ENCODE measurements at regions not wholly inside any gene's neighbourhood (a gene's known extent, or its start where the extent isn't known, plus 50 kb on each side); places are given as distances from the start of the nearest gene placed in this dataset.

GRCh38 chr6:149153100-149153499 lies 164.4 kb upstream of the TAB2 start:
- TF ChIP-seq CTCF (IDR thresholded peaks at IDR 0.05) = no peak
- TF ChIP-seq POLR2AphosphoS5 (IDR thresholded peaks at IDR 0.05) = no peak
- no peak for TF ChIP-seq POLR2A (IDR thresholded peaks at IDR 0.05; ENCODE audit: low read depth)

All from esophagus muscularis mucosa (tissue), 3 donors.